H1 (cell line): ENCODE measurements at regions not wholly inside any gene's neighbourhood (a gene's known extent, or its start where the extent isn't known, plus 50 kb on each side); places are given as distances from the start of the nearest gene placed in this dataset.

ENCODE experiments used
- EP300 ChIP-seq, 2 experiments: IDR thresholded peaks; 1 replicate in 1 of 2; 2 replicates in 1 of 2; pipeline ENCODE4 v1.6.1; 2011 to 2012; ENCODE audit warnings: low read depth in 2 of 2, low read length in 2 of 2, mild to moderate bottlenecking in 2 of 2, borderline replicate concordance in 1 of 2, inconsistent platforms in 1 of 2, moderate library complexity in 1 of 2
- KDM1A ChIP-seq: fragments of 200-600, 300-600 bp; sonication (generic); IDR thresholded peaks from 2 replicates; pipeline ENCODE4 v1.7.1; 2016; ENCODE audit warnings: mild to moderate bottlenecking, low read length, borderline replicate concordance
- POLR2A ChIP-seq, 2 experiments: IDR thresholded peaks; 1 replicate in 1 of 2; 2 replicates in 1 of 2; pipeline ENCODE4 v1.6.1; 2011; ENCODE audit warnings: low read depth in 2 of 2, low read length in 2 of 2, mild to moderate bottlenecking in 2 of 2; ENCODE audit errors: control extremely low read depth in 1 of 2
- POLR2AphosphoS5 ChIP-seq: IDR thresholded peaks from 2 replicates; pipeline ENCODE4 v1.6.1; 2011; ENCODE audit warnings: low read depth, low read length
- SUZ12 ChIP-seq: fragments of 200-600 bp; sonication (generic); IDR thresholded peaks from 2 replicates; pipeline ENCODE4 v1.6.1; 2012; ENCODE audit warnings: mild to moderate bottlenecking, inconsistent platforms, low read length, moderate library complexity, mixed read lengths
- TF ChIP-seq, protein P1 (sequence below), 3 experiments: IDR thresholded peaks; 1 replicate in 2 of 3; 2 replicates in 1 of 3; pipeline versions ENCODE4 v1.5.1 to v1.6.1; 2011; ENCODE audit warnings: low read length in 3 of 3, mild to moderate bottlenecking in 3 of 3, inconsistent platforms in 2 of 3, low read depth in 1 of 3, moderate library complexity in 1 of 3; ENCODE audit not compliant: insufficient read depth in 1 of 3; ENCODE audit errors: control extremely low read depth in 1 of 3

DNA sequence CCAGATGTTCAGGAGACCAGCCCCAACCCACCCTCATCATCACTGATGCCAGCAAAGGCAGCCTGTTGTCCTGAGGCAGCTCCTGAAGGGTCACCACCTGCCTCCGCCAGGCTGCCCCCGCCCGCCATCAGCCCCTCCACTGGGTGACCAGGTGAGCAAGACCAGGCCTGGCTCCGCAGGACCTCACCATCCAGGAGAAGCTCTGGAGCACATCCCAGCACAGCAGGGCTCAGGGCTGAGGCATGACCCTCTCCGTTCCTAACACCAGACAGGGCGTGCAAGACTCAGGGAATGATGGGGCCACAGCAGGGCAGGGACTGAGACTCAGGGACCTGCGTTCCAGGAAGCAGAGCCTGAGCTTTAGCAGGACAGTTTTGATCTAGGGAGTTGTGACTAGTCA lies 218.8 kb upstream of the RAB6C start:
- TF ChIP-seq POLR2AphosphoS5 (no peak), KDM1A (no peak), POLR2A (IDR thresholded peaks at IDR 0.05; ENCODE audit: control extremely low read depth in 1 of 2, low read depth in 2 of 2, low read length in 2 of 2) (no peak), SUZ12 (no peak), EP300 (IDR thresholded peaks at IDR 0.05; ENCODE audit: borderline replicate concordance in 1 of 2, low read depth in 2 of 2, low read length in 2 of 2) (no peak)
- TF ChIP-seq, protein P1, sequence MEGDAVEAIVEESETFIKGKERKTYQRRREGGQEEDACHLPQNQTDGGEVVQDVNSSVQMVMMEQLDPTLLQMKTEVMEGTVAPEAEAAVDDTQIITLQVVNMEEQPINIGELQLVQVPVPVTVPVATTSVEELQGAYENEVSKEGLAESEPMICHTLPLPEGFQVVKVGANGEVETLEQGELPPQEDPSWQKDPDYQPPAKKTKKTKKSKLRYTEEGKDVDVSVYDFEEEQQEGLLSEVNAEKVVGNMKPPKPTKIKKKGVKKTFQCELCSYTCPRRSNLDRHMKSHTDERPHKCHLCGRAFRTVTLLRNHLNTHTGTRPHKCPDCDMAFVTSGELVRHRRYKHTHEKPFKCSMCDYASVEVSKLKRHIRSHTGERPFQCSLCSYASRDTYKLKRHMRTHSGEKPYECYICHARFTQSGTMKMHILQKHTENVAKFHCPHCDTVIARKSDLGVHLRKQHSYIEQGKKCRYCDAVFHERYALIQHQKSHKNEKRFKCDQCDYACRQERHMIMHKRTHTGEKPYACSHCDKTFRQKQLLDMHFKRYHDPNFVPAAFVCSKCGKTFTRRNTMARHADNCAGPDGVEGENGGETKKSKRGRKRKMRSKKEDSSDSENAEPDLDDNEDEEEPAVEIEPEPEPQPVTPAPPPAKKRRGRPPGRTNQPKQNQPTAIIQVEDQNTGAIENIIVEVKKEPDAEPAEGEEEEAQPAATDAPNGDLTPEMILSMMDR (IDR thresholded peaks at IDR 0.05; ENCODE audit: control extremely low read depth in 1 of 3, insufficient read depth in 1 of 3, low read depth in 1 of 3, low read length in 3 of 3) = no peak
